GM19438 (cell line): ENCODE measurements at regions not wholly inside any gene's neighbourhood (a gene's known extent, or its start where the extent isn't known, plus 50 kb on each side); places are given as distances from the start of the nearest gene placed in this dataset.

ENCODE experiments used
- ATAC-seq: cut with Tn5 transposase; IDR thresholded peaks from one replicate; pipeline ENCODE4 v1.9.1; 2021; ENCODE audit warnings: low read depth; ENCODE audit not compliant: unreplicated experiment

DNA sequence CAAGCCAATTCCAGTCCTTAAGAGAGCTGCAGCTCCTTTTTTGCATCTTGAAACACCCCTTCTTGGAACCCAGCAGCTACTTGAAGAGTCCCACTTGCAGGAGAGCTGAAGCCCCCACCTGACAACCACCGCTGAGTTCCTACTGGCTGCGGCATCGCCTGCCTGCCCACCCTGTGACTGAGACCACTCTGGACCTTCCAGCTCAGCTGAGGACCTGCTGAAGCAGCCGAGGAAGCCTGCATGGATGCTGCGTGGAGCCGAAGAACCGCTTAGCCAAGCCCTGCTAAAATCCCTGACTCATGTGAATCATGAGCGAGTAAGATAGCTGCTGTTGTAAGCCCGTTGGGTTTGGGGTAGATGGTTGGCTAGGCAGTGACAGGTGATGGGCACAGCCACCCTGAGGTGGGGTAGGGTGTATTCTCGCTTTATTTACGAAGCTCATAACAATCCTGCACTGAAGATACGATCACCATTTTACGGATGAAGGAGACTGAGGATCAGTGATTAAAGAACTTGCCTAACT, 78.4 kb downstream of the INHBB start:
- no peak for ATAC-seq

DNA sequence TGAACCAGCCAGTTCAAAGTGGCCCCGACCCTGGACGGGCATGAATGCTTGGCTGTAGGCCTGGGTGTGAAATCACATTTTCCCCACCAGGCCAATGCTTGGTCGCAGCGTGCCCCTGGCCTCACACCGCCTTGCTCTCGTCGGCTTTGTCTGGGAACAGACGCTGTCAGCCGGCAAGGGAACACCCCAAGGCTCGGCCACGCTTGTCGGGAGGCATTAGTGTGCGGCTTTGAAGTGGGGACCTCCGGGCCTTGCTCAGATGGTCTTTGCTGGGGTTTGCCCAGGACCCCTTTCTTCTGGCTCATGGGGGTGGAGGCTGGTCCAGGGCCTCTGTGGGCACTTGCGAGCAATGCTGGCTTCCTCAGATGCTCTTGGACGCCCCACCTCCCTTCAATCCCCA, 79.1 kb downstream of the INHBB start:
- ATAC-seq: no peak

GRCh38 chr2:120428748-120429147, 82.8 kb downstream of the INHBB start:
- ATAC-seq: no peak

DNA sequence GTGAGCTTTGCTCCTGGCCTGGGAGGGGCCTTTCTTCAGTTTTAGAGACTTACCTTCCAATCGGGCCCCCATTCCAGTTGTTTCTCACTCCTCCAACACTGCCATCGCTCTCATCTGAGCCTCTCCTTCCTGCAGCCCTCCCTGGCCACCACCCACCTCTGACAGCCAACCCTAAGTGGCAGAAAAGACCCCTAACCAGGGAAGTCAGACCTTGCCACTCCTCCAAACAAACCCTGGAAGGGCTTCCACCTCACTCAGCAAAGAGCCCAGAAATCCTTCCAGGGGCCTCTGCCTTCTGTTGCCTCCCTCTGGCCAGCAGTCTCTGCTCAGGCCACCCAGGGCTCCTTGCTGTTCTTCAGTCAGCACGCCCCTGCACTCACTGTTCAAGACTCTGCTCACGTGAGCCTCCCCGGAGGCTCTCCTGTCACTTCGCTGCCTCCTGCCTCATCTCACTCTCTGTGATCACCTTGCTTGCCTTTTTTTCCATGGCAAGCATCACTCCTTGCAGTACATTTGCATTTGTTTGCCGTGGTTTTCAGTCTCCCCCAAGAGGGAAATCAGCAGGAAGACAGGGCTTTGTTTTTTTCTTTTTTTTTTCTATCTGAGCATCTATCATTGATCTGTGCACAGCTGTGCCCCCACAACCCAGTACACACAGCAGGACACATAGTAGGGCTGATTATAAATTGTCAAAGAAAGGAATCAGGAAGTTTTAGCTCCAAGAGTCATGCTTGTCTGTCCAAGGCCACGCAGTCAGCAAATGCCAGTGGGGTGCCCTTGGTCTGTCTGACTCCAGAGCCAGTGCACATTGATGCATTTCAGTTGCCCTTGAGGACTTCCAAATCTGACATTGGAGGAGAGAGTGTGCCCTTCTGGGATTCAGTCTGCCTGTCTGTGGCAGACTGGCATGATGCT, 83.9 kb downstream of the INHBB start:
- no peak for ATAC-seq

GRCh38 chr2:120430501-120430830, 84.5 kb downstream of the INHBB start:
- no peak for ATAC-seq

DNA sequence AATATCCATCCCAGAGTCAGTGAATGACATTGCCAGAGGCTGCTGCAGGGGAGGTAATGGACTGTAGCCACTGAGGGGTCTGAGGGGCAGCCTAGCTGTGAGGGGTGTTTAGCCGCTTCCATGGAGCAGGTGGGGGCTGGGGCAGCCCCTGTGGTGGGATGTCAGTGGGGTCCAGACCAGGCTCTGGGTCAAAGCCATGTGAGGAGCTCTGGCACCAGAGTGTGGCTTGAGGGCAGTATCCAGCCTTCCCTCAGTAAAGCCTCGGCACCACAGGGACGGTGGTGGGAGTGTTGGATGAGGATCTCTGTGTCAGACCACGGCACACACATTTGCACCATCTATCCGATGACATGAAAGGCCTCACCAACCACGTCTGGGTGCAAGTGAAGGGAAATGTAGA, 85.0 kb downstream of the INHBB start:
- no peak for ATAC-seq

DNA sequence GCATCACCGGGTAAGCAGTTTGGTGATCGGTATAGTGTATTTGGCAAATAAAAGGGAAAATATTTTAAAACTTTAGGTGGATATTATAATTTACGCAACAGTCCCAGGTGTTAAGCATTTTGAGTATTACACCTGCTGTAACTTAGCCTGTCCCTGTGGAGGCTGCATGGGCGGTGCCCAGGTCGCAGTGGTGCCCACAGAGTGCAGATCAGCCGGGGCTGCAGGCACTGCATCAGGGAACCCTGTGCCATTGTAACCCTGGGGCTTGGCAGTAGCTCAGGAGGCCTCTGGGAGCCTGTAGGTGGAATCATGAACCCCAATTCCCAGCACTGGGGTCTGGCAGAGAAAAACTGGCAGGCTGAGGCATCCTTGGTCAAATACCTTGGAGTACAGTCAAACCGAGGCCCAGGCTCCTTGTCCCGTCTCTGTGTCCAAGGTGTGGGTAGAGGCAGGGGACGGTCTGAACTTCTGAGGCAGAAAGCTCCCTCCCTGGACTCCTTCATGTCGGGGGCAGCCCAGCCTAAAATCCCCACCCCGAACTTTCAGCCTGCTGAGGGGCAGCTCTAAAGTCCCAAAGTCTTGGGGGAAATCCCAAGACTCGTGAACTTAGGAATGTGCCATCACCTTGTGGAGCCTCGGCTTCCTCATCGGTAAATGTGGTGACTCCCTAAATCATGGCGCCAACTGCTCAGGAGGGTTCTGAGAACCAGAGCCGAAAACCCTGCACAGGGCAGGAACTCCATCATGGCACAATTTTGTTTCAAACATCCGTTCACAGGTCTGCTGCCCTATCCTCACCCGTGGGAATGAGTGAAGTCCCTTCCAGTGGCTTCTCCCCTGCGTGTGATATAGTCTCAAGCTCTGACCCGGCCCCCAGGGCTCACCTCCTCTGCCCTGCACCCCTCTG, 85.7 kb downstream of the INHBB start:
- ATAC-seq: no peak

GRCh38 chr2:120432293-120432975, 86.5 kb downstream of the INHBB start:
- ATAC-seq: no peak

DNA sequence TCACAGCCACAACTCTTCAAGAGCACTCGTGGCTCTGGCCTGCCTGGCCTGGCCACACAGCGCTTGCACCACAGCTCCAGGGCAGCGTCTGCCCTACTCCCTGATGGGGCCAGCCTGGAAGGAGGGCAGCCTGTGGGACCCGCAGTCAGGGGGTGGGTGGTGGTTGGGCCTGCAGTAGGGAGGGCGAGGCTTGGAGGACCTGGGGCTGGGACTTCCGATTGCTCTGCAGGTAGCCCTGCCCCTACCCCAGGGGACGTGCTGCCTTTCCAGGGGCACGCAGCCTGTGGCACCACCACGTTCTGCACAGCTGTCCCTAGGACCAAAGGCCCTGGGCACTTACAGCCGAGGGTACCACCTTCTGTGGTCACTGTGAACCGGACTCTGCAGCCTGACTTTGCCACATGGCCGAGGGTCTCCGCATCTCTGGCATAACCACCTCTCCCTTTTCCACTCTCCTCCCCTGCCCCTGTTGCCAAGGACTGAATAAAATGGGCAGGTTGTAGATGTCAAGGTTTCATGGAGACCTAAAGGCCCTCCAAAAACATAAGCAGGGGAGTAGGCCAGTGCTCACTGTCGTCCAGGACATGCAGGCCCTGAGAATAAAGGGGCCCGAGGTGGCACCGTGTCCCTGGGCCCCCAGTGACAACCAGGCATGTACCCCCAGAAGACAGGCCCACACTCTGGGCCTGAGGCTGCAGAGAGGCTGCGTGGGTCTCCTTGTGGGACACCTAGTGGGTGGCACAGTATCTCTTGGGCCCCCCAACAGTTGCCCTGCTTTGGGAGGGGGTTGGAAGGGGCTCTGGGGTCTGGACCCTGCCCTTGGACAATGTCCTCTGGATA, 87.3 kb downstream of the INHBB start:
- ATAC-seq: no peak

DNA sequence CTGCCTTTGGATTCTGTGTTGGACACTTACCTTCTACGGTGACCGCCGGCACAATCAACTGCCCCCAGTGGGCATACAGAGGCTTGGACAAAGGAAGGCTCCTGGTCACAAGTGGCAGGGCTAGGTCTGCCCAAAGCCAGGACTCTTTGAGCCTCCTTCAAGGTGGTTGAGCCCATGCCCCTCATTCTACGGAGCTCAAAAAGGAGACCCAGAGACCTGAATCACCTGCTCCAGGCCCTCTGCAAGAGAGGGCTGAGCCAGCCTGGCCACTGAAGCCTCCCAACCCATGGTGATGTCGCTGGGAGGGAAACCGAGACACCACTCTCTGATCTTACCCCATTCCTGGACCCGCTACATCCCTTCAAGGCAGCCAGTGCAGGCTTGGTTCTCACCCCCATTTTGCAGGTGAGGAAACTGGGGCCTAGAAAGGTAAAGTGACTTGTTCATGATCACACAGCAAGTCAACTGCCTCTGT, 87.9 kb downstream of the INHBB start:
- no peak for ATAC-seq

DNA sequence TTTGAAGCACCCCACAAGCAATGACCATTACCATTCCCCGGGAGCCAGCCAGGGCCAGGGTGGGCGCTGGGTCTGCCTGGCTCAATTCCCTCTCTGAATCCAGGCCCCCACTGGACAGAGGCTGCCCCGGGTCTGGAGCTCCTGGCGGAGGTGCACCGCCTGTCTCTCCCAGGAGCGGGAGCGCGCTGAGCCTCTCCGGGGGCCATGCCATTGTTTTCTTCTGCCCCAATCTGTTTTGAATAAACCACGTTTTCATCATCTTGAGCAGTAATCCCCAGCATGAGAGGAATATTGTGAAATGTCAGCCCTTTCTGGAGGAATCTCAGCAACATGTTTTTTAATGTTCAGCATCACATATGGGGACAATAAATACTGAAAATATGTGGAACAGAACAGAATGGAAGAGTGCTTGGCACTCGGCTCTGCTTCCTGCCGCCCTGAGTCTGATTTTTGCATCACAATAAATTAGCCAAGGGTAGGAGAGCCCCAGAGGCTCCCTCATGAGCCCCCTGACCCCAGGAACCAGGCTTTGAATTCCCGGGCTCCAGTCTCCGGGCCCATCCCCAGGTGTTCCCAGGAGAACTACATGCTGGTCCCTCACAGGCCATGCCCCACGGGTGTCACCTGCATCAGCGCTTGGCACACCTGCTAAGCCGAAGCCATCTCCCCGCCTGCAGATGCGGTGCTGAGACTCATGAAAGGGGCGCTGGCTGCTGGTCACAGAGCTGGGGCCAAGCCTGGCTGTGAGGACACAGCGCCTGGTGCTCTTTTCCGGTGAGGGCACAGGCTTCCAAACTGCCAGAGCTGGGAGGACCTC, 88.8 kb downstream of the INHBB start:
- no peak for ATAC-seq

DNA sequence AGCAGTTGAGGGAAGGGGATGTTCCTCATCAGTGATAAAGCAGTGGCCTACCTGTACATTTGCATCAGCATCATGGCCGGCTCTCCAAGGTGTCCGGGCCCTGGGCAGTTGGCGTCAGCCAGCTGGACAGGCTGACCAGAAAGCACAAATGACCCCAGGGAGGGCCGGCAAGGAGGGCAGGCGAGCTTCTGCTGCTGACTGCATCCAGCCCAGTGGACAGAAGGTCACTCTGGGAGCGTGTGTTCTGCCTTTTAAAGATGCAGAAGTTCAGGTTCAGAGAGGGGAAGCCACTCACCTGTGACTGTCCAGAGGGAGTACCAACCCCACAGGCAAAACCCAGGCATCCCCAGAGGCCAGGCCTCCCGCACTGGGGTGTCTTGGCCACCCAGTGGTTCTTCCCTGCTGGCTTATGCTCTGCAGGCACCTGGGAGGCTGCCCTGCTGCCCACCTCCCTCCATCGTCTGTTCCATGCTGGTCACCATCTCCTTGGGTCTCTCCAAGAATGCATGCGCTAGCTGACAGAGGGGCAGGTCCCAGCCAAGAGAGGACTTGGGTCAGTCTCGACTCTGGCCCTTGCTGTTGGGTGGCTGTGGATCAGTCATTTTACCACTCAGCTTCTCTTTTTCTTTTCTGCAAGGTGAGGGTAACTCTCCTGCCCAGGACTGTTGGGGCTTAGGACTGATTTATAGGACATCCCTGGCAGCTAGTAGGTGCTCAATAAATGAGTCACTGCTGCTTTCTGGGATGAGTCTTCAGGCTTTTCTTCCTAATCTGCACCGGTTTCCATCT, 89.9 kb downstream of the INHBB start:
- ATAC-seq: no peak

GRCh38 chr2:120436460-120436739, 90.5 kb downstream of the INHBB start:
- ATAC-seq: no peak

GRCh38 chr2:120436885-120437603, 91.1 kb downstream of the INHBB start:
- no peak for ATAC-seq

GRCh38 chr2:120437604-120438000, 91.7 kb downstream of the INHBB start:
- no peak for ATAC-seq

GRCh38 chr2:120438301-120439066, 92.5 kb downstream of the INHBB start:
- no peak for ATAC-seq

GRCh38 chr2:120439067-120439368, 93.1 kb downstream of the INHBB start:
- ATAC-seq: no peak
